ENCODE measurements at regions not wholly inside any gene's neighbourhood (a gene's known extent, or its start where the extent isn't known, plus 50 kb on each side); places are given as distances from the start of the nearest gene placed in this dataset.

DNA sequence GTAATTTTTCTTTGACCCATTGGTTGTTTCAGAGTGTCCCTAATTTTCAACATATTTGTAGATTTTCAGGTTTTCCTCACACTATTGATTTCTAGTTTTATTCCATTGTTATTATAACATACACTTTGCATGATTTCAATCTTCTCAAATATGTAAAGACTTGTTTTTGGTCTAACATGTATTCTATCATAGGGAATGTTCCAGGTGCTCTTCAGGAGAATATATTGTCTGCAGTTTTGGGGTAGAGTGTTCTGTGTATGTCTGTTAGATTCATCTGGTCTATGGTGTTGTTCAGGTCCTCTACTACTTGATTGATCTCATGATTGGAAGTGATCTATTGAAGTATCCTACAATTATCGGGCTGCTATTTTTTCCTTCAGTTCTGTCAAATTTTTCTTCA is 440.9 kb upstream of the MIR17HG start:
- Histone ChIP-seq H3K4me3 (replicated peaks in 1 of 2; ENCODE audit: low read depth in 1 of 2, low read length in 2 of 2) (no peak overlapping the region), H3K27ac (ENCODE audit: low read depth, low read length) (no peak overlapping the region), H3K36me3 (ENCODE audit: control insufficient read depth in 1 of 2, insufficient read depth in 2 of 2, low read length in 2 of 2) (no peaks in the 10 kb centered on the region), H3K27me3 (ENCODE audit: insufficient read depth, low read length) (no peaks in the 10 kb centered on the region), H2AFZ (ENCODE audit: low read depth, low read length, poor library complexity, severe bottlenecking) (no peak overlapping the region), H3K9ac (ENCODE audit: low read length) (no peak overlapping the region), H3K4me1 (ENCODE audit: control insufficient read depth in 1 of 2, insufficient read depth in 2 of 2, low read length in 2 of 2) (no peaks in the 10 kb centered on the region), H3K4me2 (ENCODE audit: low read length) (no peak overlapping the region), H3K79me2 (ENCODE audit: insufficient read depth, low read length) (no peaks in the 10 kb centered on the region), H3K9me3 (ENCODE audit: control insufficient read depth in 1 of 2, insufficient read depth in 1 of 2, low read depth in 1 of 2, low read length in 2 of 2) (no peaks in the 10 kb centered on the region; a peak in 1 of 4 replicates), H4K20me1 (ENCODE audit: insufficient read depth) (no peaks in the 10 kb centered on the region), H3K9me2 (ENCODE audit: insufficient read depth) (no peaks in the 10 kb centered on the region)
- no peak for TF ChIP-seq FOSL1 (IDR thresholded peaks at IDR 0.05; ENCODE audit: low read depth)
- no peak for TF ChIP-seq CEBPB (IDR thresholded peaks at IDR 0.05; ENCODE audit: low read depth)
- TF ChIP-seq ELF1 (IDR thresholded peaks at IDR 0.05; ENCODE audit: borderline replicate concordance, low read depth): no peak
- TF ChIP-seq TCF7L2 (IDR thresholded peaks at IDR 0.05; ENCODE audit: borderline replicate concordance, extremely low read depth, insufficient read depth, insufficient read length): no peak
- no peak for TF ChIP-seq SP1 (IDR thresholded peaks at IDR 0.05; ENCODE audit: low read depth)
- no peak for TF ChIP-seq POLR2AphosphoS5 (IDR thresholded peaks at IDR 0.05; ENCODE audit: low read depth, low read length)
- no peak for TF ChIP-seq RAD21 (IDR thresholded peaks at IDR 0.05; ENCODE audit: low read depth)
- TF ChIP-seq, protein P1, sequence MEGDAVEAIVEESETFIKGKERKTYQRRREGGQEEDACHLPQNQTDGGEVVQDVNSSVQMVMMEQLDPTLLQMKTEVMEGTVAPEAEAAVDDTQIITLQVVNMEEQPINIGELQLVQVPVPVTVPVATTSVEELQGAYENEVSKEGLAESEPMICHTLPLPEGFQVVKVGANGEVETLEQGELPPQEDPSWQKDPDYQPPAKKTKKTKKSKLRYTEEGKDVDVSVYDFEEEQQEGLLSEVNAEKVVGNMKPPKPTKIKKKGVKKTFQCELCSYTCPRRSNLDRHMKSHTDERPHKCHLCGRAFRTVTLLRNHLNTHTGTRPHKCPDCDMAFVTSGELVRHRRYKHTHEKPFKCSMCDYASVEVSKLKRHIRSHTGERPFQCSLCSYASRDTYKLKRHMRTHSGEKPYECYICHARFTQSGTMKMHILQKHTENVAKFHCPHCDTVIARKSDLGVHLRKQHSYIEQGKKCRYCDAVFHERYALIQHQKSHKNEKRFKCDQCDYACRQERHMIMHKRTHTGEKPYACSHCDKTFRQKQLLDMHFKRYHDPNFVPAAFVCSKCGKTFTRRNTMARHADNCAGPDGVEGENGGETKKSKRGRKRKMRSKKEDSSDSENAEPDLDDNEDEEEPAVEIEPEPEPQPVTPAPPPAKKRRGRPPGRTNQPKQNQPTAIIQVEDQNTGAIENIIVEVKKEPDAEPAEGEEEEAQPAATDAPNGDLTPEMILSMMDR (IDR thresholded peaks at IDR 0.05 in 2 of 3, conservative IDR thresholded peaks at IDR 0.05 in 1 of 3; ENCODE audit: borderline replicate concordance in 1 of 3, insufficient read depth in 1 of 3, low read depth in 2 of 3, low read length in 2 of 3): no peak
- no peak for TF ChIP-seq POLR2A (IDR thresholded peaks at IDR 0.05; ENCODE audit: borderline replicate concordance, extremely low read depth, insufficient read depth, insufficient read length)
- no peak for TF ChIP-seq ZFX (IDR thresholded peaks at IDR 0.05)
- no peak for TF ChIP-seq SRF (IDR thresholded peaks at IDR 0.05; ENCODE audit: low read depth)
- no peak for TF ChIP-seq CBX3 (IDR thresholded peaks at IDR 0.05; ENCODE audit: low read depth)
- no peak for TF ChIP-seq YY1 (IDR thresholded peaks at IDR 0.05; ENCODE audit: extremely low read depth, insufficient replicate concordance, low read depth, low read length)
- no peak for TF ChIP-seq JUND (IDR thresholded peaks at IDR 0.05)
- TF ChIP-seq, protein P2, sequence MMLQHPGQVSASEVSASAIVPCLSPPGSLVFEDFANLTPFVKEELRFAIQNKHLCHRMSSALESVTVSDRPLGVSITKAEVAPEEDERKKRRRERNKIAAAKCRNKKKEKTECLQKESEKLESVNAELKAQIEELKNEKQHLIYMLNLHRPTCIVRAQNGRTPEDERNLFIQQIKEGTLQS (IDR thresholded peaks at IDR 0.05): no peak
- TF ChIP-seq EZH2phosphoT487 (IDR thresholded peaks at IDR 0.05; ENCODE audit: borderline replicate concordance): no peak
- TF ChIP-seq, protein P3, sequence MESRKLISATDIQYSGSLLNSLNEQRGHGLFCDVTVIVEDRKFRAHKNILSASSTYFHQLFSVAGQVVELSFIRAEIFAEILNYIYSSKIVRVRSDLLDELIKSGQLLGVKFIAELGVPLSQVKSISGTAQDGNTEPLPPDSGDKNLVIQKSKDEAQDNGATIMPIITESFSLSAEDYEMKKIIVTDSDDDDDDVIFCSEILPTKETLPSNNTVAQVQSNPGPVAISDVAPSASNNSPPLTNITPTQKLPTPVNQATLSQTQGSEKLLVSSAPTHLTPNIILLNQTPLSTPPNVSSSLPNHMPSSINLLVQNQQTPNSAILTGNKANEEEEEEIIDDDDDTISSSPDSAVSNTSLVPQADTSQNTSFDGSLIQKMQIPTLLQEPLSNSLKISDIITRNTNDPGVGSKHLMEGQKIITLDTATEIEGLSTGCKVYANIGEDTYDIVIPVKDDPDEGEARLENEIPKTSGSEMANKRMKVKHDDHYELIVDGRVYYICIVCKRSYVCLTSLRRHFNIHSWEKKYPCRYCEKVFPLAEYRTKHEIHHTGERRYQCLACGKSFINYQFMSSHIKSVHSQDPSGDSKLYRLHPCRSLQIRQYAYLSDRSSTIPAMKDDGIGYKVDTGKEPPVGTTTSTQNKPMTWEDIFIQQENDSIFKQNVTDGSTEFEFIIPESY (IDR thresholded peaks at IDR 0.05; ENCODE audit: extremely low read depth, insufficient replicate concordance, low read length): no peak
- TF ChIP-seq, protein P4, sequence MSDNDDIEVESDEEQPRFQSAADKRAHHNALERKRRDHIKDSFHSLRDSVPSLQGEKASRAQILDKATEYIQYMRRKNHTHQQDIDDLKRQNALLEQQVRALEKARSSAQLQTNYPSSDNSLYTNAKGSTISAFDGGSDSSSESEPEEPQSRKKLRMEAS (IDR thresholded peaks at IDR 0.05): no peak
- TF ChIP-seq EGR1 (IDR thresholded peaks at IDR 0.05; ENCODE audit: low read depth): no peak
- TF ChIP-seq, protein P5, sequence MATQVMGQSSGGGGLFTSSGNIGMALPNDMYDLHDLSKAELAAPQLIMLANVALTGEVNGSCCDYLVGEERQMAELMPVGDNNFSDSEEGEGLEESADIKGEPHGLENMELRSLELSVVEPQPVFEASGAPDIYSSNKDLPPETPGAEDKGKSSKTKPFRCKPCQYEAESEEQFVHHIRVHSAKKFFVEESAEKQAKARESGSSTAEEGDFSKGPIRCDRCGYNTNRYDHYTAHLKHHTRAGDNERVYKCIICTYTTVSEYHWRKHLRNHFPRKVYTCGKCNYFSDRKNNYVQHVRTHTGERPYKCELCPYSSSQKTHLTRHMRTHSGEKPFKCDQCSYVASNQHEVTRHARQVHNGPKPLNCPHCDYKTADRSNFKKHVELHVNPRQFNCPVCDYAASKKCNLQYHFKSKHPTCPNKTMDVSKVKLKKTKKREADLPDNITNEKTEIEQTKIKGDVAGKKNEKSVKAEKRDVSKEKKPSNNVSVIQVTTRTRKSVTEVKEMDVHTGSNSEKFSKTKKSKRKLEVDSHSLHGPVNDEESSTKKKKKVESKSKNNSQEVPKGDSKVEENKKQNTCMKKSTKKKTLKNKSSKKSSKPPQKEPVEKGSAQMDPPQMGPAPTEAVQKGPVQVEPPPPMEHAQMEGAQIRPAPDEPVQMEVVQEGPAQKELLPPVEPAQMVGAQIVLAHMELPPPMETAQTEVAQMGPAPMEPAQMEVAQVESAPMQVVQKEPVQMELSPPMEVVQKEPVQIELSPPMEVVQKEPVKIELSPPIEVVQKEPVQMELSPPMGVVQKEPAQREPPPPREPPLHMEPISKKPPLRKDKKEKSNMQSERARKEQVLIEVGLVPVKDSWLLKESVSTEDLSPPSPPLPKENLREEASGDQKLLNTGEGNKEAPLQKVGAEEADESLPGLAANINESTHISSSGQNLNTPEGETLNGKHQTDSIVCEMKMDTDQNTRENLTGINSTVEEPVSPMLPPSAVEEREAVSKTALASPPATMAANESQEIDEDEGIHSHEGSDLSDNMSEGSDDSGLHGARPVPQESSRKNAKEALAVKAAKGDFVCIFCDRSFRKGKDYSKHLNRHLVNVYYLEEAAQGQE (IDR thresholded peaks at IDR 0.05; ENCODE audit: low read depth): no peak
- CTCF ChIA-PET: no interaction called here
- no peak for ATAC-seq
- no TSS peak for BruUV-seq (replicated peaks)
- RAD21 ChIA-PET (ENCODE audit: low non-redundant PET in 1 of 2, low total read pairs in 2 of 2, uncharacterized antibody in 2 of 2, unreplicated experiment in 2 of 2): no interaction called here
- intact Hi-C loops (cut with micrococcal nuclease): no loop called here
- POLR2A ChIA-PET: no interaction called here
- DNase-seq (ENCODE audit: low read depth, low spot score): no peak

Data from HCT116 (cell line).